Naive thymus-derived CD4-positive, alpha-beta T cell (primary cell): ENCODE measurements at regions not wholly inside any gene's neighbourhood (a gene's known extent, or its start where the extent isn't known, plus 50 kb on each side); places are given as distances from the start of the nearest gene placed in this dataset.

ENCODE experiments used
- ATAC-seq: fragments of 150-1000 bp; cut with Tn5 transposase; 2 replicates; pipeline ENCODE4 v1.10.0; 2021; ENCODE audit warnings: mild to moderate bottlenecking, moderate library complexity
- CTCF ChIA-PET: fragments of 350-600 bp; sonication (Branson Sonifier 250); formaldehyde crosslinking; loops from one replicate; lab custom pipeline; 2021; ENCODE audit warnings: antibody characterized with exemption; lab: Charles Lee
- POLR2A ChIA-PET: fragments of 350-600 bp; sonication (Branson Sonifier 250); formaldehyde crosslinking; loops from one replicate; lab custom pipeline; 2021; ENCODE audit warnings: antibody characterized with exemption, inconsistent platforms; lab: Charles Lee
- DNase-seq, 9 donors: peaks; one replicate each; pipeline versions ENCODE4 v3.0.0 to v3.0.0-alpha.2; 2020 to 2022; ENCODE audit warnings: mixed read lengths in 1 of 9
- H3K27ac ChIP-seq: one replicate; pipeline ENCODE4 v1.7.0; 2013; ENCODE audit warnings: mild to moderate bottlenecking, low read depth, low read length, moderate library complexity
- H3K27me3 ChIP-seq, 2 donors: one replicate each; pipeline ENCODE4 v1.7.0; 2013; ENCODE audit warnings: low read length in 2 of 2, mild to moderate bottlenecking in 2 of 2, moderate library complexity in 2 of 2; ENCODE audit not compliant: control insufficient read depth in 2 of 2, insufficient read depth in 2 of 2
- H3K36me3 ChIP-seq, 3 experiments: 1 replicate in 2 of 3; 2 replicates in 1 of 3; pipeline ENCODE4 v1.7.0; 2013; ENCODE audit warnings: low read length in 3 of 3, mild to moderate bottlenecking in 3 of 3, moderate library complexity in 1 of 3; ENCODE audit not compliant: insufficient read depth in 3 of 3, control insufficient read depth in 2 of 3
- H3K4me1 ChIP-seq, 2 donors: one replicate each; pipeline ENCODE4 v1.7.0; 2013; ENCODE audit warnings: low read length in 2 of 2, mild to moderate bottlenecking in 2 of 2, moderate library complexity in 1 of 2; ENCODE audit not compliant: control insufficient read depth in 2 of 2, insufficient read depth in 2 of 2
- H3K4me3 ChIP-seq: 2 replicates; pipeline ENCODE4 v1.7.0; 2013; ENCODE audit warnings: mild to moderate bottlenecking, low read length
- H3K9me3 ChIP-seq, 3 experiments: 1 replicate in 2 of 3; 2 replicates in 1 of 3; pipeline ENCODE4 v1.7.0; 2013; ENCODE audit warnings: low read length in 3 of 3; ENCODE audit not compliant: control insufficient read depth in 2 of 3
- H3K27ac Mint-ChIP-seq, 9 donors: one replicate each; pipeline ENCODE4 v1.8.0; 2020 to 2022; ENCODE audit warnings: mixed read lengths in 9 of 9, mild to moderate bottlenecking in 8 of 9, moderate library complexity in 5 of 9, inconsistent platforms in 2 of 9
- H3K27me3 Mint-ChIP-seq, 5 donors: one replicate each; pipeline ENCODE4 v1.8.0; 2021 to 2022; ENCODE audit warnings: mixed read lengths in 5 of 5, mild to moderate bottlenecking in 1 of 5
- H3K36me3 Mint-ChIP-seq, 5 donors: one replicate each; pipeline ENCODE4 v1.8.0; 2020 to 2022; ENCODE audit warnings: mixed read lengths in 5 of 5, mild to moderate bottlenecking in 3 of 5, inconsistent platforms in 1 of 5
- H3K4me1 Mint-ChIP-seq, 7 donors: one replicate each; pipeline ENCODE4 v1.8.0; 2020 to 2022; ENCODE audit warnings: mixed read lengths in 7 of 7, mild to moderate bottlenecking in 3 of 7, inconsistent platforms in 1 of 7
- H3K4me3 Mint-ChIP-seq, 10 donors: one replicate each; pipeline ENCODE4 v1.8.0; 2020 to 2022; ENCODE audit warnings: mild to moderate bottlenecking in 10 of 10, mixed read lengths in 10 of 10, moderate library complexity in 6 of 10, inconsistent platforms in 2 of 10
- H3K9me3 Mint-ChIP-seq, 11 donors: one replicate each; pipeline ENCODE4 v1.8.0; 2020 to 2022; ENCODE audit warnings: mixed read lengths in 11 of 11, mild to moderate bottlenecking in 4 of 11, inconsistent platforms in 1 of 11, moderate library complexity in 1 of 11
- intact Hi-C, 2 donors: fragments of 100-400 bp; cut with micrococcal nuclease; formaldehyde crosslinking; loops; one replicate each; pipeline ENCODE4 v1.15.1; 2023

- Mint-ChIP-seq H3K9me3 (peaks cover 0 to 2% (median 0%) of the 10 kb centered on the region in 11 donors), H3K4me1 (peaks cover 5 to 23% (median 14%) of the 10 kb centered on the region in 7 donors), H3K4me3 (peak overlapping the region in 1 of 10 donors; percentile 66), H3K27ac (peak overlapping the region in 1 of 9 donors; percentile 75), H3K27me3 (peaks cover 0 to 15% (median 0%) of the 10 kb centered on the region in 5 donors), H3K36me3 (no peaks in the 10 kb centered on the region)
- POLR2A ChIA-PET: no interaction called here
- Histone ChIP-seq H3K27ac (no peak overlapping the region), H3K4me1 (no peaks in the 10 kb centered on the region), H3K4me3 (no peak overlapping the region), H3K36me3 (no peaks in the 10 kb centered on the region), H3K27me3 (no peaks in the 10 kb centered on the region), H3K9me3 (no peaks in the 10 kb centered on the region)
- CTCF ChIA-PET: no interaction called here
- intact Hi-C loops: loop anchor here in 1 of 2 donors (2.0 kb wide), 1 partner anchor 150 kb away; no protein-coding TSS in a partner anchor
- ATAC-seq (peak; percentile 58), DNase-seq (peak in 3 of 9 donors; percentile 4 to 59 (median 7))
These were observed 155.1 kb upstream of the SOX4 start for GRCh38 chr6:21438237-21438985.

GRCh38 chr6:21438986-21439352 is 154.6 kb upstream of the SOX4 start:
- ChIA-PET POLR2A (no interaction called here), CTCF (no interaction called here)
- Mint-ChIP-seq H3K9me3 (peaks cover 0 to 2% (median 0%) of the 10 kb centered on the region in 11 donors), H3K4me3 (peak overlapping the region in 1 of 10 donors; percentile 13), H3K4me1 (peaks cover 5 to 23% (median 14%) of the 10 kb centered on the region in 7 donors), H3K36me3 (no peaks in the 10 kb centered on the region), H3K27ac (no peak overlapping the region), H3K27me3 (peaks cover 0 to 16% (median 0%) of the 10 kb centered on the region in 5 donors)
- no peak for DNase-seq
- H3K4me3 ChIP-seq: no peak overlapping the region
- no peaks in the 10 kb centered on the region for H3K4me1 ChIP-seq
- H3K27ac ChIP-seq: no peak overlapping the region
- intact Hi-C loops: loop anchor here in 1 of 2 donors (2.0 kb wide), 1 partner anchor 150 kb away; no protein-coding TSS in a partner anchor
- H3K9me3 ChIP-seq: no peaks in the 10 kb centered on the region
- peak; percentile 57 for ATAC-seq
- H3K36me3 ChIP-seq: no peaks in the 10 kb centered on the region
- no peaks in the 10 kb centered on the region for H3K27me3 ChIP-seq

GRCh38 chr6:21441386-21441785 is 152.2 kb upstream of the SOX4 start:
- H3K4me1 Mint-ChIP-seq: peaks cover 5 to 23% (median 14%) of the 10 kb centered on the region in 7 donors
- H3K27me3 Mint-ChIP-seq: peaks cover 0 to 27% (median 3%) of the 10 kb centered on the region in 5 donors
- no peaks in the 10 kb centered on the region for H3K36me3 Mint-ChIP-seq
- no peak for DNase-seq
- Histone ChIP-seq H3K4me1 (no peaks in the 10 kb centered on the region), H3K36me3 (no peaks in the 10 kb centered on the region), H3K4me3 (no peak overlapping the region), H3K27me3 (no peaks in the 10 kb centered on the region), H3K27ac (no peak overlapping the region), H3K9me3 (no peaks in the 10 kb centered on the region)
- intact Hi-C loops: no loop called here
- ATAC-seq: peak; percentile 59
- CTCF ChIA-PET: no interaction called here
- H3K4me3 Mint-ChIP-seq: no peak overlapping the region
- H3K27ac Mint-ChIP-seq: no peak overlapping the region
- POLR2A ChIA-PET: no interaction called here
- peaks cover 0 to 2% (median 0%) of the 10 kb centered on the region in 11 donors for H3K9me3 Mint-ChIP-seq

- Histone ChIP-seq H3K27me3 (no peaks in the 10 kb centered on the region), H3K36me3 (no peaks in the 10 kb centered on the region), H3K4me3 (no peak overlapping the region), H3K9me3 (no peaks in the 10 kb centered on the region), H3K27ac (no peak overlapping the region), H3K4me1 (no peaks in the 10 kb centered on the region)
- Mint-ChIP-seq H3K4me1 (peaks cover 5 to 23% (median 14%) of the 10 kb centered on the region in 7 donors), H3K4me3 (no peak overlapping the region), H3K27ac (no peak overlapping the region), H3K9me3 (no peaks in the 10 kb centered on the region), H3K36me3 (no peaks in the 10 kb centered on the region), H3K27me3 (peaks cover 0 to 29% (median 3%) of the 10 kb centered on the region in 5 donors)
- ChIA-PET POLR2A (no interaction called here), CTCF (no interaction called here)
- no peak for ATAC-seq
- intact Hi-C loops: no loop called here
- no peak for DNase-seq
These were observed 150.7 kb upstream of the SOX4 start for GRCh38 chr6:21442874-21443273.

GRCh38 chr6:21444711-21445260 is 148.8 kb upstream of the SOX4 start:
- H3K4me1 ChIP-seq: no peaks in the 10 kb centered on the region
- H3K27ac ChIP-seq: no peak overlapping the region
- no peaks in the 10 kb centered on the region for H3K9me3 Mint-ChIP-seq
- H3K27me3 Mint-ChIP-seq: peaks cover 4 to 30% (median 6%) of the 10 kb centered on the region in 5 donors
- ChIA-PET POLR2A (no interaction called here), CTCF (no interaction called here)
- H3K27me3 ChIP-seq: no peaks in the 10 kb centered on the region
- no peaks in the 10 kb centered on the region for H3K36me3 ChIP-seq
- H3K9me3 ChIP-seq: no peaks in the 10 kb centered on the region
- H3K4me3 Mint-ChIP-seq: no peak overlapping the region
- no peak overlapping the region for H3K4me3 ChIP-seq
- intact Hi-C loops: no loop called here
- no peak overlapping the region for H3K27ac Mint-ChIP-seq
- DNase-seq: no peak
- no peaks in the 10 kb centered on the region for H3K36me3 Mint-ChIP-seq
- no peak for ATAC-seq
- H3K4me1 Mint-ChIP-seq: peaks cover 0 to 5% (median 0%) of the 10 kb centered on the region in 7 donors

GRCh38 chr6:21447987-21448386 is 145.6 kb upstream of the SOX4 start:
- H3K9me3 ChIP-seq: no peaks in the 10 kb centered on the region
- POLR2A ChIA-PET: no interaction called here
- DNase-seq: no peak
- no peak overlapping the region for H3K4me3 ChIP-seq
- H3K36me3 Mint-ChIP-seq: no peaks in the 10 kb centered on the region
- no peak overlapping the region for H3K4me3 Mint-ChIP-seq
- H3K27me3 Mint-ChIP-seq: peaks cover 4 to 41% (median 10%) of the 10 kb centered on the region in 5 donors
- H3K27ac ChIP-seq: no peak overlapping the region
- intact Hi-C loops: no loop called here
- H3K9me3 Mint-ChIP-seq: peaks cover 0 to 2% (median 0%) of the 10 kb centered on the region in 11 donors
- no peaks in the 10 kb centered on the region for H3K27me3 ChIP-seq
- H3K27ac Mint-ChIP-seq: no peak overlapping the region
- H3K36me3 ChIP-seq: no peaks in the 10 kb centered on the region
- CTCF ChIA-PET: no interaction called here
- ATAC-seq: no peak
- H3K4me1 Mint-ChIP-seq: no peaks in the 10 kb centered on the region
- H3K4me1 ChIP-seq: no peaks in the 10 kb centered on the region
